Liver (tissue), 8 donors: ENCODE measurements at regions not wholly inside any gene's neighbourhood (a gene's known extent, or its start where the extent isn't known, plus 50 kb on each side); places are given as distances from the start of the nearest gene placed in this dataset.

ENCODE experiments used
- DNase-seq: peaks from one replicate; pipeline ENCODE4 v3.0.0-alpha.2; 2017; ENCODE audit warnings: low spot score
- H3K27ac ChIP-seq, 2 donors: one replicate each; pipeline ENCODE4 v1.7.0; 2013; ENCODE audit warnings: inconsistent platforms in 2 of 2, low read length in 2 of 2, control low read depth in 1 of 2, low read depth in 1 of 2, mild to moderate bottlenecking in 1 of 2
- H3K27me3 ChIP-seq, 4 donors: one replicate each; pipeline versions ENCODE4 v1.6.1 to v1.7.0; 2013; ENCODE audit warnings: low read length in 3 of 4, inconsistent platforms in 1 of 4, mild to moderate bottlenecking in 1 of 4, moderate library complexity in 1 of 4; ENCODE audit not compliant: control insufficient read depth in 4 of 4, insufficient read depth in 4 of 4
- H3K36me3 ChIP-seq, 4 donors: one replicate each; pipeline versions ENCODE4 v1.6.1 to v1.7.0; 2013; ENCODE audit warnings: low read length in 3 of 4, mild to moderate bottlenecking in 3 of 4, low read depth in 1 of 4, moderate library complexity in 1 of 4; ENCODE audit not compliant: control insufficient read depth in 4 of 4, insufficient read depth in 3 of 4
- H3K4me1 ChIP-seq, 4 donors: one replicate each; pipeline versions ENCODE4 v1.6.1 to v1.7.0; 2013; ENCODE audit warnings: low read length in 3 of 4, mild to moderate bottlenecking in 3 of 4, moderate library complexity in 1 of 4; ENCODE audit not compliant: control insufficient read depth in 4 of 4, insufficient read depth in 4 of 4
- H3K4me3 ChIP-seq, 3 donors: one replicate each; pipeline versions ENCODE4 v1.6.1 to v1.7.0; 2013; ENCODE audit warnings: low read length in 3 of 3, control low read depth in 1 of 3, low read depth in 1 of 3, mild to moderate bottlenecking in 1 of 3
- H3K9ac ChIP-seq, 2 donors: one replicate each; pipeline ENCODE4 v1.7.0; 2013; ENCODE audit warnings: low read length in 2 of 2, mild to moderate bottlenecking in 2 of 2, moderate library complexity in 2 of 2, control low read depth in 1 of 2, low read depth in 1 of 2
- H3K9me3 ChIP-seq, 4 donors: one replicate each; pipeline versions ENCODE4 v1.6.1 to v1.7.0; 2013; ENCODE audit warnings: low read length in 3 of 4; ENCODE audit not compliant: control insufficient read depth in 4 of 4
- ATF3 ChIP-seq: IDR thresholded peaks from 2 replicates; pipeline ENCODE4 v1.6.1; 2016; ENCODE audit warnings: antibody characterized with exemption
- CTCF ChIP-seq: fragments of 150-350 bp; IDR thresholded peaks from 2 replicates; pipeline ENCODE4 v1.5.1; 2017; ENCODE audit warnings: improper control_type of control experiment, low read depth, low read length; ENCODE audit not compliant: missing input control
- FOXA1 ChIP-seq: IDR thresholded peaks from 2 replicates; pipeline ENCODE4 v1.6.1; 2016; ENCODE audit warnings: antibody characterized with exemption
- FOXA2 ChIP-seq: IDR thresholded peaks from 2 replicates; pipeline ENCODE4 v1.6.1; 2016; ENCODE audit warnings: antibody characterized with exemption
- HNF4A ChIP-seq, 2 donors: conservative IDR thresholded peaks; 2 replicates each; pipeline ENCODE4 v1.6.1; 2016; ENCODE audit warnings: antibody characterized with exemption in 2 of 2, mild to moderate bottlenecking in 2 of 2
- MAX ChIP-seq: IDR thresholded peaks from 2 replicates; pipeline ENCODE4 v1.6.1; 2016; ENCODE audit warnings: antibody characterized with exemption
- RAD21 ChIP-seq, 2 donors: IDR thresholded peaks; 2 replicates each; pipeline ENCODE4 v1.6.1; 2016; ENCODE audit warnings: antibody characterized with exemption in 2 of 2, mild to moderate bottlenecking in 2 of 2
- REST ChIP-seq: IDR thresholded peaks from 2 replicates; pipeline ENCODE4 v1.6.1; 2016; ENCODE audit warnings: antibody characterized with exemption, mild to moderate bottlenecking
- YY1 ChIP-seq: IDR thresholded peaks from 2 replicates; pipeline ENCODE4 v1.6.1; 2016; ENCODE audit warnings: antibody characterized with exemption, mild to moderate bottlenecking
- ZBTB33 ChIP-seq: IDR thresholded peaks from 2 replicates; pipeline ENCODE4 v1.6.1; 2016; ENCODE audit warnings: antibody characterized with exemption
- WGBS: extraction: QIAGEN DNeasy Blood & Tissue Kit; methylation state at CpG from one replicate; pipeline ENCODE4 v1.1.7; 2013; 5-methylcytosine and 5-hydroxymethylcytosine counted together
- donor health status: healthy.
- donor health status: healthy.
- donor health status: healthy.
- donor health status: healthy.
- donor health status: healthy.

GRCh38 chr22:47822422-47822821, 1060.0 kb downstream of the TBC1D22A start:
- WGBS: 82% methylated on average over 3 of the region's 3 CpGs

GRCh38 chr22:47818496-47818895, 1056.0 kb downstream of the TBC1D22A start:
- peak; percentile 19 for DNase-seq
- peaks cover 0 to 3% (median 2%) of the 10 kb centered on the region in 4 donors for H3K9me3 ChIP-seq
- peaks cover 0 to 2% (median 1%) of the 10 kb centered on the region in 4 donors for H3K27me3 ChIP-seq
- H3K9ac ChIP-seq: no peak overlapping the region
- no peak overlapping the region for H3K4me3 ChIP-seq
- no peaks in the 10 kb centered on the region for H3K4me1 ChIP-seq
- H3K27ac ChIP-seq: no peak overlapping the region
- 71% methylated on average over 9 of the region's 9 CpGs for WGBS
- H3K36me3 ChIP-seq: no peaks in the 10 kb centered on the region
- no peak for TF ChIP-seq HNF4A (conservative IDR thresholded peaks at IDR 0.05)
- TF ChIP-seq FOXA1: no peak
- TF ChIP-seq ATF3: no peak
- TF ChIP-seq YY1: no peak
- no peak for TF ChIP-seq RAD21 (IDR thresholded peaks at IDR 0.05)
- no peak for TF ChIP-seq REST
- no peak for TF ChIP-seq FOXA2

More at GRCh38 chr22:47822422-47822821, 1060.0 kb downstream of the TBC1D22A start:
- no peaks in the 10 kb centered on the region for H3K36me3 ChIP-seq
- peaks cover 0 to 5% (median 0%) of the 10 kb centered on the region in 4 donors for H3K27me3 ChIP-seq
- no peak for TF ChIP-seq FOXA2
- no peak for TF ChIP-seq RAD21 (IDR thresholded peaks at IDR 0.05)
- TF ChIP-seq ATF3: no peak
- TF ChIP-seq MAX: no peak
- TF ChIP-seq ZBTB33: no peak
- TF ChIP-seq CTCF: no peak
- H3K9me3 ChIP-seq: peaks cover 0 to 3% (median 1%) of the 10 kb centered on the region in 4 donors
- no peak for DNase-seq
- H3K4me3 ChIP-seq: no peak overlapping the region
- no peaks in the 10 kb centered on the region for H3K4me1 ChIP-seq
- H3K9ac ChIP-seq: no peak overlapping the region
- H3K27ac ChIP-seq: no peak overlapping the region
